Muscle layer of duodenum (tissue), 2 donors: ENCODE measurements at regions not wholly inside any gene's neighbourhood (a gene's known extent, or its start where the extent isn't known, plus 50 kb on each side); places are given as distances from the start of the nearest gene placed in this dataset.

Experiments used
- H3K27ac ChIP-seq: one replicate; pipeline ENCODE4 v1.7.0; 2013; ENCODE audit warnings: mild to moderate bottlenecking, low read length
- H3K27me3 ChIP-seq: one replicate; pipeline ENCODE4 v1.7.0; 2013; ENCODE audit warnings: low read depth, mild to moderate bottlenecking, control low read depth, low read length
- H3K36me3 ChIP-seq, 2 donors: one replicate each; pipeline ENCODE4 v1.7.0; 2013; ENCODE audit warnings: low read length in 2 of 2, control low read depth in 1 of 2, mild to moderate bottlenecking in 1 of 2; ENCODE audit not compliant: insufficient read depth in 2 of 2, control insufficient read depth in 1 of 2
- H3K4me1 ChIP-seq, 2 donors: one replicate each; pipeline ENCODE4 v1.7.0; 2013; ENCODE audit warnings: low read length in 2 of 2, mild to moderate bottlenecking in 2 of 2, control low read depth in 1 of 2, moderate library complexity in 1 of 2; ENCODE audit not compliant: insufficient read depth in 2 of 2, control insufficient read depth in 1 of 2
- H3K4me3 ChIP-seq, 2 donors: one replicate each; pipeline ENCODE4 v1.7.0; 2013; ENCODE audit warnings: low read length in 2 of 2, low read depth in 1 of 2, mild to moderate bottlenecking in 1 of 2
- H3K9me3 ChIP-seq, 2 donors: one replicate each; pipeline ENCODE4 v1.7.0; 2013; ENCODE audit warnings: low read length in 2 of 2, control low read depth in 1 of 2, mild to moderate bottlenecking in 1 of 2; ENCODE audit not compliant: control insufficient read depth in 1 of 2
- donor health status: healthy.

DNA sequence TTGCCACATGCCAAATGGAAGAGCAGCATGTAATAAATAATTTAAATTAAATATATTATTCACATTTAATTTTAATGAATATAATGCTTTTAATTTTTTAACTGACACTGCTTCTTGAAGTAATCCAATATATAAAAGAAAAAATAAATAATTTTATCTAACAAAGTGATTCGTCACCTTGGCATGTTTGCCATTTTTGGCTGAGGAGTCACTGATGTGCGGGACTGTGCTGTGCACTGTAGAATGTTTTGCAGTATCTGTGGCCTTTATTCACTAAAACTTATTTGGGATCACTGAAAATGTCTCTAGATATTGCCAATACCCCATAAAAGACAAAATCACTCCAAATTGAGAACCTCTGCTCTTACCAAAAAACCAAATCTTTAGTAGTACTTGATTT, 807.8 kb downstream of the BRINP3 start:
- H3K9me3 ChIP-seq: no peaks in the 10 kb centered on the region
- no peaks in the 10 kb centered on the region for H3K36me3 ChIP-seq
- no peak overlapping the region for H3K27ac ChIP-seq
- H3K4me3 ChIP-seq: no peak overlapping the region
- H3K4me1 ChIP-seq: no peaks in the 10 kb centered on the region
- H3K27me3 ChIP-seq: no peaks in the 10 kb centered on the region

DNA sequence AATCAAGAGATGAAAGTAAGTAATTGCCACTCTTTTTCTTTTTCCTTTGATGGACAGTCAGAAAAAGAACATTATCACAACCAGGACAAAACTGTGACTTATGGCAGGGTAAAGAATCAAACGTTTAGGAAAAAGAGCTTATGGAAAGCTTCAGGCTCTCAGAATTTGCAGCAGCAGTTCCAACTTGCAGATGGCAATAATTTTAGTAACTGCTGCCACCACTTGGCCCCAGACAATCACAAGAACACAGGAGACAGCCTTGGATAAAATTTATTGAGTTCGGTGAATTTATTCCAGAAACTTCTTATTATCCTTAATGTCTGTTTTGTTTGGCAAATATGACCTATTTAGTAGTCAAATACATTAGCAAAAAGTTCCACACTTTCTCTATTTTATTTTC, 804.4 kb downstream of the BRINP3 start:
- no peak overlapping the region for H3K27ac ChIP-seq
- H3K36me3 ChIP-seq: no peaks in the 10 kb centered on the region
- H3K4me1 ChIP-seq: no peaks in the 10 kb centered on the region

GRCh38 chr1:189675712-189676244, 801.9 kb downstream of the BRINP3 start:
- no peaks in the 10 kb centered on the region for H3K4me1 ChIP-seq
- H3K27ac ChIP-seq: no peak overlapping the region
- no peaks in the 10 kb centered on the region for H3K27me3 ChIP-seq
- H3K4me3 ChIP-seq: no peak overlapping the region
- no peaks in the 10 kb centered on the region for H3K9me3 ChIP-seq
- H3K36me3 ChIP-seq: no peaks in the 10 kb centered on the region

More for the DNA sequence above, 804.4 kb downstream of the BRINP3 start:
- Histone ChIP-seq H3K27me3 (no peaks in the 10 kb centered on the region), H3K9me3 (no peaks in the 10 kb centered on the region), H3K4me3 (no peak overlapping the region)

- no peaks in the 10 kb centered on the region for H3K9me3 ChIP-seq
- no peaks in the 10 kb centered on the region for H3K27me3 ChIP-seq
- no peak overlapping the region for H3K4me3 ChIP-seq
- no peaks in the 10 kb centered on the region for H3K4me1 ChIP-seq
- no peaks in the 10 kb centered on the region for H3K36me3 ChIP-seq
- no peak overlapping the region for H3K27ac ChIP-seq
These were observed 798.9 kb downstream of the BRINP3 start for GRCh38 chr1:189678779-189679178.

- no peak overlapping the region for H3K4me3 ChIP-seq
- no peaks in the 10 kb centered on the region for H3K4me1 ChIP-seq
These were observed 796.3 kb downstream of the BRINP3 start for GRCh38 chr1:189681252-189681919.

DNA sequence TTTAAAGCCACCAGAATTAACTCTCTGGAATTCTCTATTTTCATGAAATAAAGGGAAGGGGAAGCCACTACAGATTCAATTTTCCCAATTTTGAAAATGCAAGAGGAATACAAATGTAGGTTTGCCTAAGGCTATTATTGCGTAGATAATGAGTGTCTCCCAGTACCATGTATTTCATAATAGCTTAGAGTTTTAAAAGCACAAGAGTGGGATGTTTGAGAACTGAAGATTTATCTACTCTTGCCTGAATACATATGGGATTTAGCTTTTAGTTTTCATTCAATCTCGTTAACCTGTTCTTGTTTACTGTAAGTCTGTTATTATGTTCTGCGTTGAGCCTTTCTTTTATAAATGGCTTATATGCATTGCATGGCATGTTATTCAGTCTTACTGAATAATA, 795.1 kb downstream of the BRINP3 start:
- Histone ChIP-seq H3K27ac (no peak overlapping the region), H3K9me3 (peaks cover 0 to under 1% of the 10 kb centered on the region in 2 donors), H3K36me3 (no peaks in the 10 kb centered on the region), H3K4me1 (no peaks in the 10 kb centered on the region), H3K4me3 (no peak overlapping the region), H3K27me3 (no peaks in the 10 kb centered on the region)

More at GRCh38 chr1:189681252-189681919, 796.3 kb downstream of the BRINP3 start:
- Histone ChIP-seq H3K27ac (no peak overlapping the region), H3K36me3 (no peaks in the 10 kb centered on the region), H3K27me3 (no peaks in the 10 kb centered on the region), H3K9me3 (no peaks in the 10 kb centered on the region)

DNA sequence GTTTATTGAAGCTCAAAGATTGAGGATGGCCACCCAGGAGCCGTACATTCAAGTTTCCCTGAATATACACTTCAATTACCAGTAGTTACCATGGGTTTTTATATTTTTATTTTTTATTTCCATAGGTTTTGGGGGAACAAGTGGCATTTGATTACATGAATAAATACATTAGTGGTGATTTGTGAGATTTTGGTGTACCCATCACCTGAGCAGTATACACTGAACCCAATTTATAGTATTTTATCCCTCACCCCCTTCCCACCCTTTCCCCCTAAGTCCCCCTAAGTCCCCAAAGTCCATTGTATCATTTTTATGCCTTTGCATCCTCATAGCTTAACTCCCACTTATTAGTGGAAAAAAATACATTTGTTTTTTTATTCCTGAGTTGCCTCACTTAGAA, 791.4 kb downstream of the BRINP3 start:
- Histone ChIP-seq H3K27ac (no peak overlapping the region), H3K4me3 (no peak overlapping the region), H3K36me3 (no peaks in the 10 kb centered on the region), H3K27me3 (no peaks in the 10 kb centered on the region), H3K9me3 (peaks cover 0 to 4% of the 10 kb centered on the region in 2 donors), H3K4me1 (no peaks in the 10 kb centered on the region)

DNA sequence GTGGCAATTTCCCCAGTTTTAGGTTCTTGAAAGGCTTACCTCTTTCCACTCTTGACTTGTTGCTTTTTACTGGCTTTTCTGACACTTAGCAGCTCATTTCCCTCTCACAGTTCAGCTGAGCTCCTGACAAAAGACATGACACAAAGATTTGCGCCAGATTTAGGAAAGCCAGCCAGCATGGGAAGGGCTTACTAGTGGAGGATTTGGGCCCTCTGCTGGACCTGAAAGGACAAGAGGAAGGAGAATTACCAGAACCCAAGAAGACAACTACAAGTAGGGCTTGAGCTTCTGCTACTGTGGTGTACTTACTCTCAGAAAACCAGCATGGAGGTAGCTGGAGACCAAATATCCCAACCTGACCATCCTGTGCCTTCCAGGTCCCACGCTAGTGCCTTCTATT, 784.5 kb downstream of the BRINP3 start:
- no peak overlapping the region for H3K27ac ChIP-seq
- H3K4me1 ChIP-seq: no peaks in the 10 kb centered on the region
- H3K9me3 ChIP-seq: peaks cover 0 to 3% of the 10 kb centered on the region in 2 donors
- H3K27me3 ChIP-seq: no peaks in the 10 kb centered on the region
- H3K36me3 ChIP-seq: no peaks in the 10 kb centered on the region
- H3K4me3 ChIP-seq: no peak overlapping the region

DNA sequence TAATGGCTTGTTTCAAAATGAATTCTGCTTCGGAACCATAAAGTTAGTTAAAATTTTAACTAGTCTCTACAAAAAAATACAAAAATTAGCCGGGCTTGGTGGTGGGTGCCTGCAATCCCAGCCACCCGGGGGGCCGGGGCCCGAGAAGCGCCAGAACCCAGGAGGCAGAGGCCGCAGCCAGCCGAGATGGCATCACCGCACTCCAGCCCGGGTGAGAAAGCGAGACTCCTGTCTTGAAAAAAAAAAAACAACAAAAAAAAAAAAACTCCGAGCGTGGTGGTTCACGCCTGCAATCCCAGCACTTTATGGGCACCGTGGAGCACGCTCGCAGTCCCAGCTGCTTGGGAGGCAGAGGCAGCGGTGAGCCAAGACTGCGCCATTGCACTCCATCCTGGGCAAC, 781.4 kb downstream of the BRINP3 start:
- Histone ChIP-seq H3K27me3 (no peaks in the 10 kb centered on the region), H3K27ac (no peak overlapping the region), H3K36me3 (no peaks in the 10 kb centered on the region), H3K4me1 (no peaks in the 10 kb centered on the region), H3K9me3 (peaks cover 0 to 3% of the 10 kb centered on the region in 2 donors), H3K4me3 (no peak overlapping the region)

DNA sequence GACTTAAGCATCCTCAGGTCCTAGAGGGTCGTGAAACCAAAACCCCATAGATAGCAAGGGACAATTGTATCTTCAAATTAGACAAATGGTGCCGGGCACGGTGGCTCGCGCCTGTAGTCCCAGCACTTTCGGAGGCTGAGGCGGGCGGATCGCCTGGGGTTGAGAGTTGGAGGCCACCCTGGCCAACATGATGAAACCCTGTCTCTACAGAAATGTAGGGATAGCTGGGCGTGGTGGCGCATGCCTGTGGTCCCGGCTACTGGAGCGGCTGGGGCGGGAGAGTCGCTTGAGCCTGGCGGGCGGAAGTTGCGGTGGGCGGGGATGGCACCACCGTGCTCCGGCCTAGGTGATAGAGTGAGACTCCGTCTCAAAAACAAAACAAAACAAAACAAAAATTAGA, 780.6 kb downstream of the BRINP3 start:
- H3K9me3 ChIP-seq: peaks cover 0 to 3% of the 10 kb centered on the region in 2 donors
- no peaks in the 10 kb centered on the region for H3K36me3 ChIP-seq
- H3K27me3 ChIP-seq: no peaks in the 10 kb centered on the region
- H3K4me1 ChIP-seq: no peaks in the 10 kb centered on the region
- no peak overlapping the region for H3K27ac ChIP-seq
- no peak overlapping the region for H3K4me3 ChIP-seq

DNA sequence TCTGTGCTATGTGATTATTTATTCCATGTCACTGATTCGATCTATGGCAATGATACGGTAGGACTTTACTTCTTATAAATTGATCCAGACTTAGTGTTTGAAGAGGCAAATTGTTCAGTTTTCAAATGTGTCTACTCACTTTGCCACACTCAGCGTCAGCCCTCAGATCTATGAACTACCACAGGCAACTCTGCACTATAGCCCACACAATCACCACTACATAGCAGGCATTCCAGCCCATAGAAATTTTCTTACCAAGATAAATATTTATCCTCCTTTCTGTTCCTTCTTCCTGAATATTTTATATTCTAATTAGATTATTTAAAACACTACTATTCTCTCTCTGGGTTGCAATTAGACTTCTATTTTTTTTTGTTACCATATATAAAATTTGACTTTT, 776.1 kb downstream of the BRINP3 start:
- H3K36me3 ChIP-seq: no peaks in the 10 kb centered on the region
- no peaks in the 10 kb centered on the region for H3K4me1 ChIP-seq
- H3K27me3 ChIP-seq: no peaks in the 10 kb centered on the region
- no peak overlapping the region for H3K4me3 ChIP-seq
- no peak overlapping the region for H3K27ac ChIP-seq
- H3K9me3 ChIP-seq: peaks cover 0 to 3% of the 10 kb centered on the region in 2 donors

GRCh38 chr1:189706594-189706993, 771.1 kb downstream of the BRINP3 start:
- no peak overlapping the region for H3K4me3 ChIP-seq
- H3K36me3 ChIP-seq: no peaks in the 10 kb centered on the region
- no peaks in the 10 kb centered on the region for H3K27me3 ChIP-seq
- no peaks in the 10 kb centered on the region for H3K9me3 ChIP-seq
- H3K4me1 ChIP-seq: no peaks in the 10 kb centered on the region
- no peak overlapping the region for H3K27ac ChIP-seq
